Activated T-cell treated with anti-CD3 and anti-CD28 coated beads for 24 hours (primary cell): ENCODE measurements at regions not wholly inside any gene's neighbourhood (a gene's known extent, or its start where the extent isn't known, plus 50 kb on each side); places are given as distances from the start of the nearest gene placed in this dataset.

Experiments used
- DNase-seq: peaks from one replicate; pipeline ENCODE4 v3.0.0-alpha.2; 2020; ENCODE audit warnings: low read depth

DNA sequence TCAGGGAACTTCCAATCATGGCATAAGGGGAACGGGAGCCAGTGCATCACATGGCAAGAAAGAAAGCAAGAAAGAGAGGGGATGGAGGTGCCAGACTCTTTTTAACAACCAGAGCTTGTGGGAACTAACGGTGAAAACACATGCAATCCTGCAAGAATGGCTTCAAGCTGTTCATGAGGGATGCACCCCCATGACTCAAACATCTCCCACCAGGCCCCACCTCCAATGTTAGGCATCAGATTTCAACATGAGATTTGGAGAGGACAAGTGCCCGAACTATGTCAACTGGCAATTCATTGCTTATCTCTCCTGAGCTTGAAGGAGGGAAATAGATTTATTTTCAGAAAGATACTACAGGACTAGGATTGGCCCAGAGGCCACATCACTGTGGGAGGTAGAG is 270.0 kb downstream of the SLC4A3 start:
- no peak for DNase-seq

DNA sequence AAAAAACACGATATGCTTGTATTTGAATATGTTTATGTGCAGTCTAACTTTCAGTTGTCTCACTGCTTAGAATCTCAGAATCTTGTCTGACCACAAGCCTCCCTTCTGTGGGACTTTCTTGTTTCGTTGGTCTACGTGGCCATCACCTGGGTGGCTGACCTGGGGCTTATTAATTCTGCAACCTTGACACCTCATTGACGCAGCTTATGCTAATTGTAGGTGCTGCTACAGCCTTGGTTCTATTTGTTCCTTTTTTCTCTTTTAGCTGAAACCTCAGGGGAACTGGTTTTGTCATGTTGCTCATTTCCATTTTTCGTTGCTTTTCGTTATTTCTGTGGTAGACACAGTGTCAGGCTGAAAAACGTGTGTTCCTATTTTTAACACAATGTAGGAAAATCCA is 273.7 kb downstream of the SLC4A3 start:
- no peak for DNase-seq

DNA sequence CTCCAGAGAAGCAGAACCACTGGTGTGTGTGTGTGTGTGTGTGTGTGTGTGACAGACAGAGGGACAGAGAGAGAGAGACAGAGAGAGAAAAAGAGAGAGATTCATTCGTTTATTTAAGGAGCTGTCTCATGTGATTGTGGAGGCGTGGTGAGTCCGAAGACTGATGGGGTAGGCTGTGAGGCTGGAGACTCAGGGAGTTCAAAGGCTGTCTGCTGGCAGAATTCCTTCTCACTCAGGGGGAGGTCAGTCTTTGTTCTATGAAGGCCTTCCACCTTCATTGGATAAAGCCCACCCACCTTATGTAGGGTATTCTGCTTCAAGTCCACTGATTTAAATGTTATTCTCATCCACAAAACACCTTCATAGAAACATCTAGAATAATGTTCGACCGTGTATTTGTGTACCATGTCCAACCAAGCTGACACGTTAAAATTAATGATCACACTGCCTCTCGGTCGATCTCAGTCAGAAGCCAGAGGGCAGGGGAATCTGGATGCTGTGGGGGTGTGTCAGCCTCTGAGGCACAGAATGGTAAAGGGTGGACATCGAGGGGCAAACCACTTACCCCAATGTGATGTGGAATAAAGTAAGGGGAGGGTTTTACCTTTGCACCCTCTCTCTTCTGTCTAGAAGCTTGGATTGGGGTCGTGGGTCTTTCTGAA is 275.6 kb downstream of the SLC4A3 start:
- DNase-seq: no peak

DNA sequence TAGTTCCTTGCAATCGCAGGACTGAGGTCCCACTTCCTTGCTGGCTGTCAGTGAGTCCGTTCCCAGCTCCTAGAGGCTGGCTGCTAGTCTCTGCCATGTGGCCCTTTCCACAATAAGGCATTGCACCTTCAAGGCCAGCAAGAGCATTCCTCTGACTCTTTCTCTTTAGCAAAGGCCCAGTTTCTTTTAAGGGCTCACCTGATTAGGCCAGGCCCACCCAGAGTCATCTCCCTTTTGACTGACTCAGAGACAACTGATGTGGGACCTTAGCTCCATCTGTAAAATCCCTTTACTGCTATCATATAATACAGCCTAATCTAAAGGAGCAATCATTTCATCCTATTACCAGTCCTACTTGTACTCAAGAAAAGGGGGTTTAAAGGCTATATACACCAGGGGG is 278.2 kb downstream of the SLC4A3 start:
- no peak for DNase-seq

DNA sequence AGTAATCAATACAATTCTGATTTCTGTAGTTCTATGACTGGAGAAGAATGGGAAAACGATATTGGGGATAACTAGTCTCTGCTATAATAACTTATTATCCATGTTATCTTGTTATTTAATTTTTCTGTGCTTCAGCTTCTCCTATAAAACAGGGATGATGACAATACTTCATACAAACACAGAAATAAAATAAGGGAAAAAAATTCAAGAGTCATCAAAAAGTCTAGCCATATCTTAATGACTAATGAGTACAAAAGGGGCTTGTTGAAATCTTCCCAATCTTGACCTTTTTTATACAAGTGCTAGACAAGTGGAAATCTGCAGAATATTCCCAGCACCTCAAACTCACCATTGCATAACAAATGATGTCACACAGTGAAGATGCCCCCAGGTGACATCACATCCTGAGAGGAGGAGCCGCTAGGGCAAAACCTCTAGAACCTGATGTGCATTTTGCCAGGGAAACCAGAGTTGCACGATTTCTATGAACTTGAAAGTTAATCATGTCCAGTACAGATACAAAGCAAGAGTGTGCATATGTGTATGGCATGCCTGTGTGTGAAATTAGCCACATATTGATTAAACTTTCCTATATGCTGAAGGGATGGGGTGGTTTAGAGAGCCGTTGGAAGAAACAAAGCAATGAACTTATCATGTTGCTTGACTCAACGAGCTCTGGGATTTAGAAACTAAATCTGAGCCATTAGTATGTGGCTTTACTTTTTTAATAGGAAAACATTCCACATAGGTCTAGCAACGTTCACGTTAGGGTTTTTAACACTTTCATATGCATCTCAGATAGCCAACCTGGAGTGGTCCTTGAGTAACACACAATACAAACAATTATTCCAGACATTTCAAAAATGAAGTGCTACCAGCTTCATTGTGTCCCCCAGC is 278.9 kb downstream of the SLC4A3 start:
- DNase-seq: no peak

DNA sequence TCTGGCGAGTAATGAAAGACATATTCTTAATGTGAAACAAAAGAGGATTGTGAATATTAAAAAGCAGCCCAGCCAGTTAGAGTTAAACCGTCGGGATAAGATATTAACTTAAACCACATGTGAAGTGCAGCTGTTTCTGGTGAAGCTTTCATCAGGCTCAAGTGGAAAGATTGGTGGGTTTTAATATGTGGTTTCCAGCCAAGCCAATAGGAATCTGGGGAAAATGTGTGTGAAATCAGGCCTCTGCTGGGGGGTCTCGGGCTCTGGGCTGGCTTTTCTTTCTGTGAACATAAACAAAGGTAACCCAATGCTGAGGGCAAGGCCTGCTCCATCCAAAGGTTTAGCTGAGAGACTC is 279.6 kb downstream of the SLC4A3 start:
- DNase-seq: no peak

DNA sequence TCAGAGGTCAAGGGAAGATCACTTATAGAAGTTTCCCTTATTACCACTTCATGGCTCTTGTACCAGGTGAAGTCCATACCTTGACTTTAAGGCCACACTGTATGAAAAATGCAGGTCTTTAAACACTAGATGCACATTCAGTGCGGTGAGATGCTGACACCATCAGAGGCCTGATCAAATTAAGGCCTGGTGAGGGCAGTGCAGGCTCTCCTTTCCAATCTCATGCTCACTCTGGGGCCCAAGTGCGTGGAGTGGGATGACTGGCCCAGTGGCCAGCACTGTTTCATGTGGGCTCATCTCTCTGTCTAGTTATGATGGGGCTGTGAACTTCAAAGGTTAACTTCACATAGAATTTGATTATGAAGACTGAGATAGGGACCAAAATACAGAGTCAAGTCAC is 281.1 kb downstream of the SLC4A3 start:
- DNase-seq: no peak

DNA sequence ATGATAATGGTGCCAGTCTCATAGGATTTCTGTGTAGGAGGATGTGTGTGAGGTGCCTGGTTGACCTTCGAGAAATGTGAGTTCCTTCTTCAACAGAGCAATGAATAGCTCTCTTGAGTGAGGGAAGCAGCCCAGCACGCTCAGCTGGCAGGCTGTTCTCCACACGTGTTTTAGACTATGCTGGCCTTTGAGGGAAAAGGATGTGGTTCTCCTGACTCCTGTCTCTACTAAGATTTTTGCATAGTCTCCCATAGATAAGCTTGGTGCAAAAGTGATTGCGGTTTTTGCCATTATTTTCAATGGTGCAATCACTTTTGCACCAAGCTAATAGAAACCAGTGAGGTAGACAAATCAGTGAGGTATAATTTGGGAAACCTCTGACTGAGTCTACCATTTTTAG is 284.1 kb downstream of the SLC4A3 start:
- no peak for DNase-seq

DNA sequence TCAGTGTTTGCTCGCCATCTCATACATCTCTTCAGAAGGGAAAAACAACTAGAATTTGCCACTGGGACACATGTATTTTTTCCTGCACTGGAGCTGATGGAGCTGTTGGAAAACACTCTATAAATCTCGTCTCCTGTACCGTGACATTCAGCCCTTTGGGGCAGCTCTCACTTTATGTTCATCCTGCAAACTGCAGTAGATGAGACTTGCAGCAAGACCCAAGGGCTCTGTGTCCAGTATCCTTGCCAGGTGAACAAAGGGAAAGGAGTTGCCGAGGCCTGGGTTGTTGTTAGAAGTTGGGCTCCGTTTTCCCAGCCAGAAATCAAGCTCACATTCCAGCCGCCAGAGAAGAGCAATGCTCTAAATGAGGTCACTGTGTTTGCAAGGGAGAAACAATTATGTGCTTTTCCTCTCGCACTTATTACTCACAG is 285.1 kb downstream of the SLC4A3 start:
- DNase-seq: no peak

DNA sequence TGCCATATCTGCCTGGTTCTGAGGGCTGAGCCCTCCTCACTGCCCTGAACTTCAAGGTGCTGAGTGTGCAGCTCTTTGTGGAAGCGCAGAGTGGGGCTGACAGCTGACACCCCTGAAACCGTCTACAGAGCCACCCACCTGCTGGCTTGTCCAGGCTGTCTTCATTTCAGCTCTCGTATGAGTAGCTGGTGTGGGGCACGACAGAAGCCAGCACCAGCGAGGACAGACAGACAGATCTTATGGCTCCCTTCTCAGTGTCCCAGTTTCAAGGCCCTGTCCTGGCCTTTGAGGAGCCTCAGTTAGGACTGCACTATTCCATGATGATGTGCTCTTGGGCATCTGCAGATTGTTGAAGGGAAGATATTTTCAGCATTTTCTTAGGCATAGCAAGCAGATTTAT is 287.1 kb downstream of the SLC4A3 start:
- DNase-seq: no peak

DNA sequence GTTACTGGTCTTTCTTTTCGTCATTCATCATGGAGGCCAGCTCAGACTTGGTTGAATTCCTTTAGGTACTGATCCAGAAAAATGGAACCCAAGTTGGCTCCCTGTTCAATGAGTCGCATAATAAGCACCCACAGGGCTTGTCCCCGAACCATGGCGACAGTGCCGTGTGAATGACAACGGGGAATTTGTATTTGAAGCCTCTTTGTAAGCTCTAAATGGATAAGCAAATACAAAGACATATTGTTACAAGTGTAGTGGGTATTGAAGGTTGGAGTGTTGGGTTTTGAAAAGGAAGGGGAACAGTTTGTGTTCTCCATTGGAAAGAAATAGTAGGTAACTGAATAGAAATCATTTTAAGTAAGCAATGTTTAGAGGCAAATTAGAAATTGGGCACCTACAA is 288.9 kb downstream of the SLC4A3 start:
- DNase-seq: no peak

DNA sequence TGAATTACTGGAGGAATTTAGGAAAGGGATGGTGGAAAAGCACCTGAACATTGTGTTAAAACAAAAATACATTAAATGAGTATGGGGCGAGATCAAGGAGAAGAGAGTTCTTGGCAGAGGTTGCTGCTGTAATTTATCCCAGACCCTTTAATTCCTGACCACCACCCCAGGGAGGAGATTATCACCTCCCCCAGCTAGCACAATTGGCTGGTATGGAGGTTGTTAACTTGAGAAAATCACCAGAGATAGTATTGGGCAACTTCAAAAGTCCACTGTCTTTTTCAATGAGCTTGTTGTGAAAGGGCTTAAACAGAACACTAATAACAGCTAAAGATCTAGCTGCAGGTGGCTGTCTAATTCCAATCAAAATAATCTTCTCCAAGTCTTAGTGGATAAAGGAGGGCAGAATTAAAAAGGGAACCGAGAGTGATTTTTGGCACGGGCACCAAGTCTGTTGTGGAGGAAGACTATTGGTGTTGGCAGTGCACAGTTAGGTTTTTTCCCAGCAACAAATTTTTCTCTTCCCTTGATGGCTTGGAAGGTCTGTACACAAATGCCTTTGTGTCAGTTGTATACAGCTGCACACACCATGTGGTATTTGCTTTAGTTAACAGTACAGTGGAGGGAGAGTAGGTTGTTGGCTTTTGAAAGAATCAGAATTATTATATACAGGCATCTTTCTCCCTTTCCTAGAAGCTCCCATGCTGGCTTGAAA is 289.5 kb downstream of the SLC4A3 start:
- no peak for DNase-seq

DNA sequence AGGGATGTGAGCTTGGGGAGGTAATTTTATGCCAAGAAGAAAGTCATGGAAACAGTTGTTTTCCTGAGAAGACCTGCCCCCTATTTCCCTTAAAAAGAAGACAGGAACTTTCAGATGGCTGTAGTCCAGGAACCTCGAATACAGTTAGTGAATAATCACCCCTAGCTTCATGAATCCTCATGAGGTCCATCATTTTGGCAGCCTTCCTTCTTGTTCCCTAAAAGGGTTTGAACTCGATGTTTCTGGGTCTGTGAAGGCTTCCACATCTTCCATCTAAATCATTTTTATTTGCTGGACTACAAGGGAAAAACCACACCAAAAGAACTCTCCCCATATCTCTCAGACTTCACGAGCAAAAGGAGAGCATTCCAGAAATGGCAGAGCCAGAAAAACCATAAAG is 290.8 kb downstream of the SLC4A3 start:
- DNase-seq: no peak

DNA sequence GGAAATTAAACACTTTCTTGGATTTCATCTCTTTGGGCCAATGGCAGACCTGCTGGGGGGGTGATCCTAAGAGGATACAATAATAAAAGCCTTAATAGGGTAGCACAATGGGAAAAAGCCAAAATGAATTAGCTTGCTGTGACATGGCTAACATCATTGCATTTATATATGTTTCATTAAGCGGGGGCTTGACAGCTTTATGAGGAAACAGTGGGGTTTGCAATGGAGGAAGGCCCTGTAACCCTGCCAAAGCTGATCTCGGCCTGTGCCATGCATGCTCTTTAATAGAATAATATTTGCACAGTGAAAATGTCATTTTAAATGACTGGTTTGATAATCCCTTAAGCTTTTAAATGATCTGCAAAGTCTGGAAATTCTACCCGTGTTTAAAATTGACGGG is 291.5 kb downstream of the SLC4A3 start:
- no peak for DNase-seq

DNA sequence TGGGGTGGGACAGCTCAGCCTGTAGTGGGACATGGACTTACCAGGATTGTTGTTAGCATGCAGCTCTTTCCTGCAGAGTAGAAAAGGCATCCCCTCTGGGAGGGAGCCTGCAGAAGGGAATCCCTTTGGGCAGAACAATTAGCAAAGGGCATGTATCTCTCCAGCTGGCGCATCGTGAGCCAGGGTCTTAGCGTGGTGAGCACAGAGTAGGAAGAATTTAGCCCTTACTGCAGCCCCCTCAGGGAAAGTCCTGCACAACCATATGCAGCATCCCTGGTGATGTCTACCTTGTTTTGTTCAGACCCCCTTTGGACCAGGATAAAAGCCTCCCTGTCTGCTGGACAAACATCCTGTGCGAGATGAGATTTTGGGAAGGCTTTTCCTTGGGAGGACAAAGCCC is 292.1 kb downstream of the SLC4A3 start:
- no peak for DNase-seq

DNA sequence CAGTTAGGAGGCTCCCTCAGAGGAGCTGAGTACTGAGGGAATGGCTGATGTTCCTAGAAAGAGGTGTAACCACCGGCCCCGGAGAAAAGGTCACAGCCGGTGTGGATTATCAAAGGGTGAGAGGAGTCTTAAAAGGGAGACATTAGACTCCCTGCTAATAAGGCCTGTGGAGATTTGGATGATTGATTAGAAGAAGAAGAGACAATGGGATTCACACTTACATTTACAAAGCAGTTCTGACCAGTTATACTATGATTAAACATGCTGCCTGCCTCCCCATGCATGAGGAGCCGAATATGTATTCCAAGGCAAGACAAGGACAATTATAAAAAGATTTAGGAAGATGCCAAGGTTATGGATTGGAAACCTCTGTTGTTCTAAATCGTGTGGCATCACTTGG is 302.4 kb downstream of the SLC4A3 start:
- no peak for DNase-seq

DNA sequence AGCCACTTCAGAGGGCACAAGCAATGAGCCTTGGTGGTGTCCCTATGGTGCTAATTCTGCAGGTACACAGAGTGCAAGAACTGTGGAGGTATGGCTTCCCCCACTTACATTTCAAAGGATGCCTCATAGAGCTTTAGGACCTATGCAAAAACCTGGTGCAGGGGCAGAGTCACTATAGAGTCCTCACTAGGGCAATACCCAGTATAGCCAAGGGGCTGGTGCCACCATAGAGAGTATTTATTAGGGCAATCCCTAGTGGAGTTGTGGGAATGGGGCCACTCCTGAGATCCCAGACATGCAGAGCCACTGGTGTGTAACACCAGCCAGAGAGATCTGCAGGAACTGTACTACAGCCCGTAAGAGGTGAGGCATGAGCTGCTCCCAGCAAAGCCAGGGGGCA is 312.2 kb downstream of the SLC4A3 start:
- DNase-seq: no peak

DNA sequence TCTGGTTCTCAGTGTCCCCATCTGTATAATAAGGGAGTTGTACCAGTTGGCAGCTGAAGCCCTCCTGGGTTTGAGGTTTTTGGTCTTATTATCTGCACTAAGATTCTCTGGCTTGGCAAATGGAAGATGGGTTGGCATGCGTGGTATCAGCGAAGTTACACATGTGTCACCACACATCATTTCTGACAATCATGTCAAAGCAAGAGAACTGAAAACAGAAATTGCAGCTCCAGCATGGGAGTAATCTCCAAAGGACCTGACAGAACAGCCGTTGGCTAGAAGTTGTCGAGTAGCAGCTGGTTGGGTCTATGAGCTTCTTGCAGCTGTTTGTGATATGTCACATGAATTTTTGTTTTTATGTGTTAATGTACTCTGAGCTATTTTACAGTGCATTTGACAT is 317.4 kb downstream of the SLC4A3 start:
- no peak for DNase-seq

DNA sequence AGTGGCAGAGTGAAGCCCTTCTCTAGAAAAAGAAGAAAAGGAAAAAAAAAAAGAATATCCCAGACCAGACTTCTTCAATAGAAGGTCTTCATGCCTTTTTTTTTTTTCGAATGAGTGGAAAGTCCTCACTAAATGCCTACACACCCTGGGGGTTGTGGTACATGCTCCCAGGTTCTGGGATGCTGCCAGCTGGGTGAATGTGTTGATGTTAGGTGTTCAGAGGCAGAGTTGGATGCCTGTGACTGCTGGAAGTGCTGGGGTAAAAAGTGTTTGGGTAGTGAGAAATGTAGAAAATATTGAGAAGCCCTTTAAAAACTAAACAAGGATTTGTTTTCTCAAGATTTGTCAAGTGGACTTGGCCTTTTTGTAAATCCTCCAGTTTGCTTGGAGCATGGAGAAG is 318.6 kb downstream of the SLC4A3 start:
- DNase-seq: no peak

DNA sequence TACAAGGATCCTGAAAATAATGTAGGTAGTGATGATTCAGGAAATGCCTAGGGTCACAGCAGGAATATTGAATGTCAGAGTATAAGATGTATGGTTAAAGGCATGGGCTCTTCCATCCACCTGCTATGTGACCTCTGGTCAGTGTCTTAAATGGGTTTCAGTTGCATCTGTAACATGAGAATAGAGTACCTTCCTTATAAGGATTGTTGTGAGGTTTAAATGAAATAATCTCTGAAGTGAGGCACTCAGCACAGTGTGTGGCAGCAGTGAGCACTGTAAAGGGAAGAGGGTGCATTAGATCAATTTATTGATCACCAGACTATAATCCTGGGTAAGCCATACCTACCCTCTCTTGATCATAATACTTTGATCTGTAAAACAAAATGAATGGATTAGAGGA is 319.1 kb downstream of the SLC4A3 start:
- no peak for DNase-seq

DNA sequence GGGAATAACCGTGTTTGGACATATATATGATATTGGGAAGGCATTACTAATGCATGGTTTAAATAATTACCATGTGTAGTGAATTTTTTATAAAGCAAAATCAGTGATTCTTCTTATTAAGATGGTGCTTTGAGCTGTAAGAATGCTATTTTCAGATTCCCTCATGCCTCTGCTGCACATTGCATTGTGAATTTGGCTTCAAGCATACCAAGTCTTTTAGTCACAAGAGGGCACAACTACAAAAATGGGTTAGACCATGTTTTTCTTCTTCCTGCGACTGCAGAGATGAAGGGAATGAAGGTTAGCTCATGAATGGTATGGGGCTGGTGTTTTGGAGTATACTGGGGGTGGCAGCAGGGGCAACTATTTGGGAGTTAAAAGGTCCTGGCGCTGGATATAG is 320.1 kb downstream of the SLC4A3 start:
- no peak for DNase-seq

DNA sequence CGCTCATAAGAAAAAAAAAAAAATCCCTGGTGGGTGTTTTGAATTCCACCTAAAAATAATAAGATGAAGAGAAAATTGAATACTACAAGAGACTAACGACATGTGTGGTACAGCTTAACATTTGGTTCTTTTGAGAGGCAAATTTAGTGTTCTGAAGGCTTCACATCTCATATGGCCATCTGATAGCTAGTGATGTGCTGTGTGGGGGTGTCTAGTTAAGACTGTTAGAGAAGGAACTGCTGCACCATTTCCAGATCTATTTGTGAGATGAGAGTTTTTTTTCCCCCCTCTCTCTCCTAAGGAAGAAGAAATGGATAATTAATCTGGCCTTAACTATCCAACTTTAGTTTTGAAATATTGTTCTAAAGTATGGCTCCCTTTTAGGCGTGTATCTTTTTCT is 321.6 kb downstream of the SLC4A3 start:
- DNase-seq: no peak

DNA sequence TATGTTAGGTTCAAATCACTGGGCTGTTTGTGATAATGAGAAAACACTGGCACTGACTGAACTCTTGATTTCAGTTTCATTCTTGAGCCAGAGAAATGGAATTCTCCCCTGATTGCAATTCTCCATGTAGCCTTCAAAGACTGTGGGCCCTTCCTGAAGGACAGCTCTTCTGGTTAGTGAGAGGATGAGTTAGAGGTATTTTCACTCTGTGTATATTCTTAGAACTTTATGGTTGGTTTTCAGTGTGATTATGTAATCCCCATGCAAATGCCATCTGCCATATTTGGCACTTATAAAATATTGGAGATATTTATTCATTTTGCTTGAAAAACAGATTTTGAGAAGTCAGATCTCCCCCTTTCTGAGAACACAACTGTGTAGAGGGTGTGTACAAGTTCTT is 323.7 kb downstream of the SLC4A3 start:
- DNase-seq: no peak
